Activated naive CD8-positive, alpha-beta T cell treated with anti-CD3 and anti-CD28 coated beads, Interleukin-2, amount 10 ng/mL, durations not matched to agents 7 days and 5 days (primary cell): ENCODE measurements at regions not wholly inside any gene's neighbourhood (a gene's known extent, or its start where the extent isn't known, plus 50 kb on each side); places are given as distances from the start of the nearest gene placed in this dataset.

Experiments used
- ATAC-seq: fragments of 150-1000 bp; cut with Tn5 transposase; one replicate; pipeline ENCODE4 v1.10.0; 2021; ENCODE audit warnings: low read depth, moderate library complexity
- POLR2A ChIA-PET: fragments of 350-600 bp; sonication (Branson Sonifier 250); formaldehyde crosslinking; loops from one replicate; lab custom pipeline; 2021; ENCODE audit warnings: antibody characterized with exemption; lab: Charles Lee
- DNase-seq: peaks from one replicate; pipeline ENCODE4 v3.0.0; 2021
- H3K27ac Mint-ChIP-seq: one replicate; pipeline ENCODE4 v1.8.0; 2022; ENCODE audit warnings: mild to moderate bottlenecking, mixed read lengths
- H3K27me3 Mint-ChIP-seq: one replicate; pipeline ENCODE4 v1.8.0; 2022; ENCODE audit warnings: mild to moderate bottlenecking, moderate library complexity, mixed read lengths
- H3K36me3 Mint-ChIP-seq: one replicate; pipeline ENCODE4 v1.8.0; 2021; ENCODE audit warnings: mild to moderate bottlenecking, mixed read lengths
- H3K4me1 Mint-ChIP-seq: one replicate; pipeline ENCODE4 v1.8.0; 2021; ENCODE audit warnings: mixed read lengths
- H3K4me3 Mint-ChIP-seq: one replicate; pipeline ENCODE4 v1.8.0; 2022; ENCODE audit warnings: mild to moderate bottlenecking, moderate library complexity, mixed read lengths
- H3K9me3 Mint-ChIP-seq: one replicate; pipeline ENCODE4 v1.8.0; 2021; ENCODE audit warnings: mixed read lengths

DNA sequence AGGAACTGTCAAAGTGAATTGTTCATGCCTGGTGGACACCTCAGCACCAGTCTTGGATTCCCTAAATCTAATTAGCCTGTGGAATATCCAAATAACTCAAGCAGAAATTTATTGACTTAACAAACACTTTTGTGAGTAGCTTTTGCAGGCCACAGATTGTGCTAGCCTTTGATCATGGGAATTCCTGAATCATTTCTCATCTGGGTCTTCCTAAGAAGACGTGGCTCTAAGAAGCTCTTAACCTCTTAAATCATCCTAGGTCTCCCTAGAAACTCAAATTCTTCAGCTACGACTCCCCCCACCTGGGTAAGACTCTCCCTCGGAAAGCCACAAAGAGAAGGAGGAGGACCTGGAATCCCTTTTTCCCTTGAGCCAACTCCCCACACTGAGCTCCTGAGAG lies 53.8 kb upstream of the PSEN2 start:
- Mint-ChIP-seq H3K27ac (no peak overlapping the region), H3K36me3 (no peaks in the 10 kb centered on the region), H3K9me3 (no peaks in the 10 kb centered on the region), H3K4me3 (no peak overlapping the region), H3K27me3 (peaks cover 2% of the 10 kb centered on the region), H3K4me1 (peaks cover 2% of the 10 kb centered on the region)
- no peak for ATAC-seq
- DNase-seq = no peak
- POLR2A ChIA-PET = interaction anchor here (0.5 kb wide), 1 partner anchor 53 kb away, joined by 3 read pairs; no protein-coding TSS in a partner anchor

DNA sequence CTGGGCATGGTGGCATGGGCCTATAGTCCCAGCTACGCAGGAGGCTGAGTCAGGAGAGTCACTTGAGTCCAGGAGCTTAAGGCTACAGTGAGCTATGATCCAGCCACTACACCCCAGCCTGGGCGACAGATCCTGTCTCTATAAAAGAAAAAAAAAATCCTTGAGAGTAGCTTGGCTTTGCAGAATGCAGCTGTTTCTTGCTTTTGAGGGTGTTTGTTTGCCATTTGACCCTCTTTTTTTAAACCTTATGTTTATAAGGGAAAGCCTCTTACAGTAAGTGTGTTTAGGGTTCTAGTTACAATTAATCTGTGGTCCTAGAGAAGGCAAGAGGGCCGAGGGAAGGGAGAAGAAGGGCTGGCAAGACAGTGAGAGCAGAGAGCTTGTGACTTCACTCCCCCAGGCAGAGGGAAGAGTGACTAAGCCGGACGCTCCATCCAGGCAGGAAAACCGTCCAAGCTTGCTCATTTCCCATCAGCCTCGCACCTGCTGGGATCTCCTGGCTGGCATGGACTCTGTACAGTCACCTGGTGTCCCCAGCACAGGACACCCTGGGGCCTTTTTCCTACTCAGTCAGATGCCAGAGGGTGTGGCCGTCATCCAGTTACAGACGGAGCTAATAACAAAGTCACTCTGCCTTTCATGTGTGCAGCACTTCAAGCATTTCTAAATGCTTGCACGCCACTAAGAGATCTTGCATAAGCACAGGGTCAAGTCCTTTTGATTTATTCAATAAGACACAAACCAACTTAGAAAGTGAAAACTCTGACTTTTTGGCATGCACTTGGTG lies 55.5 kb upstream of the PSEN2 start:
- POLR2A ChIA-PET = no interaction called here
- no peaks in the 10 kb centered on the region for H3K9me3 Mint-ChIP-seq
- no peak for ATAC-seq
- no peak overlapping the region for H3K4me3 Mint-ChIP-seq
- no peaks in the 10 kb centered on the region for H3K36me3 Mint-ChIP-seq
- peaks cover 2% of the 10 kb centered on the region for H3K27me3 Mint-ChIP-seq
- no peak for DNase-seq
- peaks cover 2% of the 10 kb centered on the region for H3K4me1 Mint-ChIP-seq
- no peak overlapping the region for H3K27ac Mint-ChIP-seq

DNA sequence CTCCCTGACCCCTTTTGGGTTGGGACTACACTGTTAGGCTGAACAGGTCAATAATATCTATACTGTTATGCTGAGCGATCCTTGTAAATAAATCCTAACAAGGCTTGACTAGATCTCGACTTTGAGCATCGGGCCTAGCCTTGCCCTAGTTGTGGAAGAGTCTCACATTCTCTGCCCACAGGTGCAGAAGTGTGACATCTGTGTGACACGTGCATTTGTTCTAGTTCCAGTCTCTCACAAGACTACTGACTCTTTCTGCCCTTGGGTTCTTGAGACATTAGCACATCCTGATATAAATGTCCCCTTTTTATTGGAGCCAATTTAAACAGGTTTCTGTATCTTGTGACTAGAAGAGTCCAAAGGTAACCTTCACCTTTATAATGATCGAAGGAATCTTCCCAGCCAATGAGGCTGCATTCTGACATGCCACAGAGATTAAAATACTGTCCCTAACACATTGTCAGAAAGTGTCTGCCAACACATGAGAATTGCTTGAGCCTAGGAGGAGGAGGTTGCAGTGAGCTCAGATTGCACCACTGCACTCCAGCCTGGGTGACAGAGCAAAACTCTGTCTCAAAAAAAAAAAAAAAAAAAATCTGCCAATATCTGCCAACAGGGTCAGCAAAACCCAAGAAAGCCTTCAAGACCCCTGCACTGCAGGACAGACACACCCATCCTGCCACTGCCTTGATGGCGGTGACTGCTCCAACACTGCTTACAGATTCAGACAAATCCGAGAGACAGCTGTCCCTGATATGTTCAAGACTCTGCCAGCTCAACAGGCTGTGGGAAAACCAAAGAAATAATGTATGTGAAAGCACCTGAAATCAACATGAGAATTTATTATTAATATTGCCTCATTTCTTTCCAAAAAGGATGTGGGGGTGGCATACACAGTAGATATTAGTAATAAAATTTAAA lies 56.5 kb upstream of the PSEN2 start:
- H3K27ac Mint-ChIP-seq = no peak overlapping the region
- H3K4me3 Mint-ChIP-seq = no peak overlapping the region
- no peaks in the 10 kb centered on the region for H3K27me3 Mint-ChIP-seq
- POLR2A ChIA-PET = no interaction called here
- H3K4me1 Mint-ChIP-seq = peaks cover 2% of the 10 kb centered on the region
- no peaks in the 10 kb centered on the region for H3K36me3 Mint-ChIP-seq
- DNase-seq (no peak), ATAC-seq (no peak)
- no peaks in the 10 kb centered on the region for H3K9me3 Mint-ChIP-seq

DNA sequence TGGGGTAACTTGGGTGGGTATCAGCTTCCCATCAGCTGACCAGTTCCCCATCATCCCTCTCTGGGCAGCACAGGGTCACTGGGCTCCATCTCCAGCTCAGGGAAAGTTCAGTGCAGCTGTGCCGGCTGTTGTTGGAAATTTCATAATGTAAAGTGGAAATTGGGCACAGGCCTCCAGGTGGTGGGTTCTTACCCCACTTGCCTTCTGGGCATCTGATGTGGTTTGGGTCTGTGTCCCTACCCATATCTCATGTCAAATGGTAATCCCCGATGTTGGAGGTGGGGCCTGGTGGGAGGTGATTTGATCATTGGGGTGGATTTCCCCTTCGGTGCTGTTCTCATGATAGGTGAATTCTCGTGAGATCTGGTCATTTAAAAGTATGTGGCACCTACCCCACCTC lies 59.7 kb upstream of the PSEN2 start:
- no peaks in the 10 kb centered on the region for H3K27me3 Mint-ChIP-seq
- no peak overlapping the region for H3K27ac Mint-ChIP-seq
- POLR2A ChIA-PET = no interaction called here

DNA sequence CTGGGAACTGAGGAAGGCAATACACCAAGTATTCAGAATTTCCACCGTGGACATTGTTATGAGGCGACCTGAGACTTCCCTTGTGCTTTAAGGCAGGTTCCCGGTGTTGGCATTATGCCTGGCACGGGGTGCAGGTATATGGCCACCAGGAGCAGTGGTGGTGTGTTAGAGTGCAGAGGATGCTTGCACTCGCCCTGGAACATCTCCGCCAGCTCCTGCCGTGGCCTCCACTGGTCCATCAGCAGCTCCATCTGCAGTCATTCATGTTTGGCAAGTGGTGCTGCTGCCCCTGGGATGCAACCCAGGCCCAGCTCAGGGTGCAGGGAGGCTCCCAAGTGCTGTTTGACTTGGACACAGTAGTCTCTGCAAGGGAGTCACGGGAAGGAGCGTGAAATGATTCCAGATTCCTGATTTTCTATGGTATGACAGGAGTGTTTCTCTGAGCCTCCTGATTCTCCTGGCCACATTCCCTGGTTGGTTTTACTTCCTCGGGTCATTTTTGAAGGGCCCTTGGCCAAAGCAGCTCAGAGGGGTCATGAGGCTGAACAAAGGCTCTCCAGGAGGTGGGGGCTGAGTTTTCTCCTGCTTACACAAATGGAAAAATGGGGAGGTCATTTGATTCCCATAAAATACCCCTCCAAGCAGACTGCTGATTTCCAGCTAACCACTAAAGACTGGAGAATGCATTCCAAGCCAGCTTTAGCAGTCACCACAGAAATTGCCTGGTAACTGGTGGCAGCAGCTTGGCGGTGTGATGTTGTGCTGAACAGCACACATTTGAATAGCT lies 60.4 kb upstream of the PSEN2 start:
- Mint-ChIP-seq H3K27me3 (peaks cover 2% of the 10 kb centered on the region), H3K36me3 (no peaks in the 10 kb centered on the region), H3K27ac (no peak overlapping the region), H3K9me3 (no peaks in the 10 kb centered on the region), H3K4me1 (peaks cover 5% of the 10 kb centered on the region), H3K4me3 (no peak overlapping the region)
- no peak for ATAC-seq
- POLR2A ChIA-PET = no interaction called here
- DNase-seq = no peak

More for the DNA sequence above, 59.7 kb upstream of the PSEN2 start:
- ATAC-seq (no peak), DNase-seq (no peak)
- Mint-ChIP-seq H3K36me3 (no peaks in the 10 kb centered on the region), H3K9me3 (no peaks in the 10 kb centered on the region), H3K4me1 (peaks cover 5% of the 10 kb centered on the region), H3K4me3 (no peak overlapping the region)

DNA sequence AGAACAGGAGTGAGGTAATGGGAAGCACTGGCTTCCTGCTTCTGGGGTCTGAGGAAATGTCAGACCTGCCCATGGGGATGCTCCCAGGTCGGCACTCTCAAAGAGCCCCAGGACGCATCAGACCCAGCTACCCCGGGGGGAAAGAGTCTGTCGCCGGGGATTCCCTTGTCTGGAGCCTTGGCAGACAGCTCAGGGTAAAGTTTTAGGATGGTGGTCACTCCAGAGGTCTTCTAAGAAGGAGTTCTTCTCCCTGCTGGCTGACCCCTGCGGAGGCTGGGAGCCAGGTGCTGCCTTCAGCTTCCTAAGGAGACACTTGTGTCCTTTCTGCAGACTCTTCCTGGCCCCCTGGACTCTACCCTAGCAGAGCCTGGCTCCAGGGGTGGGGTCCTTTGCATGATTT lies 61.9 kb upstream of the PSEN2 start:
- peaks cover 5% of the 10 kb centered on the region for H3K4me1 Mint-ChIP-seq
- no peaks in the 10 kb centered on the region for H3K9me3 Mint-ChIP-seq
- H3K27ac Mint-ChIP-seq = no peak overlapping the region
- H3K36me3 Mint-ChIP-seq = no peaks in the 10 kb centered on the region
- POLR2A ChIA-PET = no interaction called here
- no peak for DNase-seq
- H3K27me3 Mint-ChIP-seq = peaks cover 3% of the 10 kb centered on the region
- H3K4me3 Mint-ChIP-seq = no peak overlapping the region
- no peak for ATAC-seq

DNA sequence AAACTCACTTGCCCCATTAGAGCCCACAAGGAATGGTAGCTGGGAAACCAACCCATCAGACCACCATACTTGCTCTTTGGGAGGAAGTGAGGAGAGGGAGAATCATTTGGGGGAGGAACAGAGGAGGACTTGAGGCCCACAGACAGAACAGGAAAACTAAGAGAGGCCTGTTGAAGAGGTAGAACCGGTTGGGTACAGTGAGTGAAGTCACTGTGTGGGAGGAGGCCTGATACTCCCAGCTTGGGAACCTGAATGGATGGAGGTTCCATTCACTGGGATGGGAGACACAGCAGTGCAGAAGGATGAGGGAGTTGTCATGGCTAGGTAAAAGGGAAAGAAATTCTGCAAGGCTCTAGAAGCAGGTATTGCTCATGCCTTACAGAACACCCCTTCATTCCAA lies 63.4 kb upstream of the PSEN2 start:
- Mint-ChIP-seq H3K4me1 (peaks cover 3% of the 10 kb centered on the region), H3K9me3 (no peaks in the 10 kb centered on the region), H3K4me3 (no peak overlapping the region), H3K27ac (no peak overlapping the region), H3K27me3 (peaks cover 5% of the 10 kb centered on the region), H3K36me3 (no peaks in the 10 kb centered on the region)
- no peak for ATAC-seq
- DNase-seq = no peak
- POLR2A ChIA-PET = no interaction called here

DNA sequence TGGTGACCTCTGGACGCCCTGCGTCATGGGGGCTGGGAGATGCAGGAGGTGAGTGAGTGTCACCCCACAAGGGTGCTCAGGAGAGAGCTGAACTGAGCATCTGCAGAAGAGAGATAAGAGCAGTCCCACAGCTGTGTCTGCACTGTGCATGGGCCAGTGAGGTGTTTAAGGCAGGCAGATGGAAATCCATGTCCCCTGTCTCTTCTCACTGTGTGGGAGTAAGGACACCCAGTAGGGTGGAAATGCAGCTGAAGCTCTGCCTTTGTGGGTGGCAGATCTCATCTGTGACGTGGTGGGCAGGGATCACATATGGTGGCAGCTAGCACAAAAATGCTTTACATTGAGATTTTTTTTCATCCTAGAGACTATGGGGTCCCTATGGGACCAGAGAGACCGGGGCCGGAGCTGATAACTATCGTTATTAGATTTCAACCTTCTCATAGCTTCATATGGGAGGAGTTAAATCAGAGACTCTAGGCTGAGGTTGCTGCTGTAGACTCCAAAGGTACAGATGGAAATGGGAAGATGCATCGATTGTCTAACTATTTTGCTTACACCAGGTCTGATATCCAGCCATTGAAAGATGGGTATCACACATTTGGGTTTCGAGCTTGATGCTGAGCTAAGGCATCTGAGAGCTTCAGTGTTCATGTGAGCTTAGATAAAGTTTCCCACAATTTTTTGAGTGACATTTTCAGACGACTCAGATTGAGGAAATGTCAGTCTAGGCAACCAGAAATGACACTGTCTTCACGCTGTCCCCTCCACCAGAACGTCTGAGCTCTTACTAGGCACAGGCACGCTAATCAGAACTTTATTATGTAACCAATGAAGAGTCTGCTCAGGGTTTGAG lies 65.3 kb upstream of the PSEN2 start:
- no peaks in the 10 kb centered on the region for H3K9me3 Mint-ChIP-seq
- H3K27me3 Mint-ChIP-seq = peaks cover 5% of the 10 kb centered on the region
- H3K4me1 Mint-ChIP-seq = peaks cover 8% of the 10 kb centered on the region
- POLR2A ChIA-PET = interaction anchor here (0.5 kb wide), 1 partner anchor 639 kb away, joined by 3 read pairs; no protein-coding TSS in a partner anchor
- H3K27ac Mint-ChIP-seq = no peak overlapping the region
- ATAC-seq = no peak
- no peaks in the 10 kb centered on the region for H3K36me3 Mint-ChIP-seq
- H3K4me3 Mint-ChIP-seq = no peak overlapping the region
- DNase-seq = no peak

DNA sequence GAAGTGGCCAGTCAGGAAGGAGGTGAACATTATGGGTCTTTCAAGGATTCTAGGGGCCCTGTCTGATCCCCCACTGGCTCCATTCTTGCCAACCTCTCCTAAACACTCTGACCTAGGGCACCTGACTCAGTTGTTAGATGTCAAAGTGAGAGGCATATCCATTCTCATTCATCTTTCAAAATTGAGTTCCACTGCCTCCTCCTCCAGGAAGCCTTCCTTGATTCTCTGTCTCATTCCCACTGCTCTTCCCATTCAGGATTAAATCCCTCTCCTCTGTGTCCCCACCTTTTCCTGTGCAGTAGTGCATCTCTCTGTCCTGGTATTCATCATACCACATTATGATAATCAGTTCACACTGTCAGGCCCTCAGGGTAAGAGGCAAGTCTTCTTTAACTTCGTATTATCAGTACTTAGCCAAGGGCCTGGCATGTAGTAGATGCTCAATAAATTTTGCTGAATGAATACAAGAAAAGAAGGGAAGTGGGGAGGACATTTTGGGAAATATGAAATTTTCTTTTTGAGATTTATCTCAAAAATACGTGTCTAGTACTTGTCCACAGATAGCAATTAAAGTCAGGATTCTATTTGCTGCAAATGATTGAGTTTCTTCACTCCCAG lies 61.8 kb upstream of the ITPKB start:
- Mint-ChIP-seq H3K4me1 (peaks cover 31% of the 10 kb centered on the region), H3K27ac (peak overlapping the region; percentile 37), H3K27me3 (peaks cover 8% of the 10 kb centered on the region), H3K36me3 (no peaks in the 10 kb centered on the region), H3K9me3 (no peaks in the 10 kb centered on the region), H3K4me3 (no peak overlapping the region)
- DNase-seq = no peak
- POLR2A ChIA-PET = no interaction called here
- ATAC-seq = no peak

DNA sequence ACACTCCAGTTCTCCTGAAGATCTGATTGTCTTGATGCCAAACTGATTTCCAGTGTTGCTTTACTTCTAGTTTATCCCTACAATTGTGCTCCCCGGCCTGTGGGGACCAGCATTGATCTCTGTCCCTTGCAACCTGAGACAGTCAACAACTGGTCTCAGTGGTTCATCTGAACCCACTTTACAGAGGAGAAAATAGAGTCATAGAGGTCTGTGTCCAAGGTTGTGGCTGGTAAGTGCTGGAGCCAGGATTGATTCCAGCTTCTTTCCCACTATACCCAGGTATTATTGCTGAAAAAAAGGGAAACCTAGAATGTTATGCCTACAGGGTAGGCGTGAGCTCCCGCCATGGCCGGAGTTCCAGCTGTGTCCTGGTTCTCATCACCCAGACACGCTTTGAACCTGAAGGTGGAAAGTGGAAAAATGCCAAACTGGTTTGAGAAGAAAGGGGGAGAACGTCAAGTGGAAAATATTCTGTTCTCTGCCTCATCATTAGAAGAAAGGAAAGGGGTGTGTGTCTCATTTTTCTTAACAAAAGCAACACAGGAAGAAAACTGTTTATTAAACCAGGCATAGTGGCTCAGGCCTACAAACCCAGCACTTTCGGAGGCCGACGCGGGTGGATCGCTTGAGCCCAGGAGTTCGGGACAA lies 60.7 kb upstream of the ITPKB start:
- Mint-ChIP-seq H3K27me3 (peaks cover 6% of the 10 kb centered on the region), H3K36me3 (no peaks in the 10 kb centered on the region), H3K4me3 (peak overlapping the region; percentile 53), H3K4me1 (peaks cover 32% of the 10 kb centered on the region), H3K9me3 (no peaks in the 10 kb centered on the region), H3K27ac (peak overlapping the region; percentile 93)
- DNase-seq (no peak), ATAC-seq (no peak)
- POLR2A ChIA-PET = interaction anchor here (0.6 to 1.5 kb wide), 4 partner anchors 62 to 1374 kb away, joined by 3 to 4 read pairs (median 4); no protein-coding TSS in a partner anchor

DNA sequence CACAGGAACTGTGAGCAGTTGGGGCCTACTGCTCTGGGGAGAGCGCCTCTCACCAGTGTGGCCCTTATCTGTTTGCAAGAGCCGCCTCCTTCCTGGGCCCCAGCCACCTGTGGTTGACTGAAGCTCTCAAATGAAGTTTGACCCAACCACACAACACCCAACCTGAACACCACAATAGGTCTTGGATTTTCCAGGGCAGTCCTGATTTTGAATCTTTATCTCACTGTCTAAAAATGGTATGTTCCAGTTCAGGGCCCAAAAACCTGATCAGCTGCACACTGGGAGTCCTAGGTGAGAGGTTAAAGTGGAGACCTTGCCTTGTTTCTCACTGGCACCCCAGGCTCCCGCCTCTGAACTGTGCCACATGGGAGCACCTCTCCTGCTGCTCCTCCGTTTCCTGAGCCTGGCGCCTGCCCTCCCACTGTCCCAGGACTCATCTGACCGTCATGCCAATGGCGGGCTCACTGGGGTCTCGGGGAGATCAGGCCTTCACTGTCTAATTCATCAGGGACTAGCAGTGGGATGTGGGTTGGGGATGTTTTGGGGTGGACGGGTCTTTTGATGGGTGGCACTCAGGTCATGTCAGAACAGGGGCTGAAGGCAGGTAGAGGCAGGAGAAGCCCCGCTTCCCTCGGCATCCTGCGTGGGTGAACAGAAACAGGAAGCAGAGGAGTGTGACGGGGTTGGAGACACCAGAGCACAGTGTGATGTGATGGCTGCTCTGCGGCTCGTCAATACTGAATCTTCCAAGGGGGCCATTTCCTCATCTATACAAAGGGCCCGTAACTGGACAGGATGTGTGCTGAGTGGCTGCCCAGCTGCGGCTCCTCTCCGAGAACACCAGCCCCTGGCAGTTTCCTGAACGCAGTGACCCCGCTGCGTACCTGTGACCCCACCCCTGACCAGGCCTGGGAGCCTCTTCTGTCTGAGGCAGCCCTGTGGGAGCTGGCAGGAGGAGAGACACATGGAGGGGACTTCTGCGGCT lies 59.6 kb upstream of the ITPKB start:
- peak; percentile 83 for ATAC-seq
- peak; percentile 66 for DNase-seq
- Mint-ChIP-seq H3K27ac (peak overlapping the region; percentile 93), H3K4me1 (peaks cover 32% of the 10 kb centered on the region), H3K27me3 (peaks cover 15% of the 10 kb centered on the region), H3K4me3 (peak overlapping the region; percentile 71), H3K9me3 (no peaks in the 10 kb centered on the region), H3K36me3 (no peaks in the 10 kb centered on the region)
- POLR2A ChIA-PET = interaction anchor here (1.2 to 1.5 kb wide), 2 partner anchors 59 to 61 kb away, joined by 3 to 4 read pairs; partner anchors contain the start of gene ITPKB
